Ovary (tissue), 3 donors: ENCODE measurements at regions not wholly inside any gene's neighbourhood (a gene's known extent, or its start where the extent isn't known, plus 50 kb on each side); places are given as distances from the start of the nearest gene placed in this dataset.

Experiments
- POLR2A ChIP-seq: fragments of 450-650 bp; IDR thresholded peaks from one replicate; pipeline ENCODE4 v1.6.1; 2017; ENCODE audit warnings: antibody characterized with exemption, mild to moderate bottlenecking, moderate library complexity
- TF ChIP-seq, protein P1 (sequence below), 3 donors: fragments of 450-650 bp in 2 of 3; fragments of 200-600 bp in 1 of 3; IDR thresholded peaks; one replicate each; pipeline versions ENCODE4 v1.5.1 to v1.8.0; 2016 to 2022; ENCODE audit warnings: antibody characterized with exemption in 3 of 3, mild to moderate bottlenecking in 1 of 3
- donor health status: DM: no; HTN: no; CAD: no.

DNA sequence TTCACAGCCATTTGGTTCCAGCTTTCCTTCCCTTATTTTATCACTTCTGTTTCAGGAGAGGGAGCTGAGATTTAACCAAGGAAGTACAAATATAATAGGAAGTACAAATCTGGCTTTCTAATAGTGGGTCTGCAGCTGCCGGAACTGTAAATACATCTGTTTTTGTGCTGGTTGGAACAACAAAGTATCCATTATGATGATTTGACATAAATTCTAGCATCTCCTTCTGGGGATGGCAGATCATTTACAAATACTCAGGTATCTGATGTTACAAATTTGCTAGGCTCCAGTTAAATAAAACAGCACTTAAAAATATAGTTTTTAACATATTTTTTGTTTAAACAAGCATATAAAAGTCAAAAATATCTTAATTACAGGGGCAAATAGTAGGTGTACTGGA lies 131.3 kb upstream of the SMIM21 start:
- TF ChIP-seq, protein P1, sequence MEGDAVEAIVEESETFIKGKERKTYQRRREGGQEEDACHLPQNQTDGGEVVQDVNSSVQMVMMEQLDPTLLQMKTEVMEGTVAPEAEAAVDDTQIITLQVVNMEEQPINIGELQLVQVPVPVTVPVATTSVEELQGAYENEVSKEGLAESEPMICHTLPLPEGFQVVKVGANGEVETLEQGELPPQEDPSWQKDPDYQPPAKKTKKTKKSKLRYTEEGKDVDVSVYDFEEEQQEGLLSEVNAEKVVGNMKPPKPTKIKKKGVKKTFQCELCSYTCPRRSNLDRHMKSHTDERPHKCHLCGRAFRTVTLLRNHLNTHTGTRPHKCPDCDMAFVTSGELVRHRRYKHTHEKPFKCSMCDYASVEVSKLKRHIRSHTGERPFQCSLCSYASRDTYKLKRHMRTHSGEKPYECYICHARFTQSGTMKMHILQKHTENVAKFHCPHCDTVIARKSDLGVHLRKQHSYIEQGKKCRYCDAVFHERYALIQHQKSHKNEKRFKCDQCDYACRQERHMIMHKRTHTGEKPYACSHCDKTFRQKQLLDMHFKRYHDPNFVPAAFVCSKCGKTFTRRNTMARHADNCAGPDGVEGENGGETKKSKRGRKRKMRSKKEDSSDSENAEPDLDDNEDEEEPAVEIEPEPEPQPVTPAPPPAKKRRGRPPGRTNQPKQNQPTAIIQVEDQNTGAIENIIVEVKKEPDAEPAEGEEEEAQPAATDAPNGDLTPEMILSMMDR (IDR thresholded peaks at IDR 0.05), result no peak
- TF ChIP-seq POLR2A, result no peak
